Non-pigmented ciliary epithelial cell (primary cell): ENCODE measurements at regions not wholly inside any gene's neighbourhood (a gene's known extent, or its start where the extent isn't known, plus 50 kb on each side); places are given as distances from the start of the nearest gene placed in this dataset.

Experiments
- DNase-seq: peaks from one replicate; pipeline ENCODE4 v3.0.0-alpha.2; 2010; ENCODE audit warnings: low read depth

DNA sequence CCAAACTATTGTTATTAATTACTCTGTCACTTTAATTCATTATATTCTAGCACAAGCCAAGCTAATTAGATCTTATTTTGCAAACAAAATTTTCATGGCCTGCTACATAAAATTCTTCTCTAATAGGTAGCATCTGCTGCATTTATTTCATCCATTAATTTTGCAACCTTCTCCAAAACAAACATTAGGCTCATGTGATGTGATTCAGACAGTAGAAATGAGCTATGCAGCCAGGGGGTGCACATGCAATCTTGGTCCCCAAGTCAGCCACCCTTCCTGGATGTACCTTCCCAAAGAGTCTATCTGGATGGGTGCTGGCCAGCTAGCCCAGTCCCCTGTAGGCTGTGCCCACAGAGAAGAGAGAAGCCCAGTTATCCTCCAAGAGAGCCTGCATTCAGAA, 242.1 kb upstream of the OSR1 start:
- no peak for DNase-seq

DNA sequence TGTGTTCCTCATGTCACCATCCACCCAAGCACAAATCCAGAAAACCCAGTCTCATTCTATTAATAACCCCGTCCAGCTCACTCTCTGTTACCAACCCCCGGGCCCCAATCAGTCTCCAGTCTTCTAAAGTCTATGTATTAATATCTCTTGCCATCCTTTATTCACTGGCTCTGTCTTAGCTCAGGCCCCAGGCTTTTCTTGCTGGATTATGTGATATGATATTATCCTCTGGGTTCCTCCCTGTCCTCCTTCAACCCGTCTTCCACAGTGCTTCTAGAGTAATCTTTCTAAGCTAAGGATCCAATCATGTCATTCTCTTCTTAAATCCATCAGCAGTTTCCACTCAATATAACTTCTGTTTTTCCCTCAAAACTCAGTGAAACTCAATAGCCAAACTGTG, 240.5 kb upstream of the OSR1 start:
- no peak for DNase-seq

DNA sequence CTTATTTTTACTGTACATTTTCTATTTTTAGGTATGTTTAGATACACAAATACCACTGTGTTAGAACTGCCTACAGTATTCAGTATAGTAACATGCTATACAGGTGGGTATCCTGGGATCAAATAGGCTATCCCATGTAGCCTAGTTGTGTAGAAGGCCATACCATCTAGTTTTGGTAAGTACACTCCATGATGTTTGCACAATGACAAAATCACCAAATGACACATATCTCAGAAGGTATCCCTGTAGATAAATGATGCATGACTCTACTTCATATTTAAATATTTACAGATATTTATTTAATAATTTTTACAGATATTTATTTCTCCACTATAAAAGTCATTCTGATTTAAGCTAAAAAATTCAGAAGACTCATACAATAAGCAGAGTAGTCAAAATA, 233.8 kb upstream of the OSR1 start:
- DNase-seq, result no peak

DNA sequence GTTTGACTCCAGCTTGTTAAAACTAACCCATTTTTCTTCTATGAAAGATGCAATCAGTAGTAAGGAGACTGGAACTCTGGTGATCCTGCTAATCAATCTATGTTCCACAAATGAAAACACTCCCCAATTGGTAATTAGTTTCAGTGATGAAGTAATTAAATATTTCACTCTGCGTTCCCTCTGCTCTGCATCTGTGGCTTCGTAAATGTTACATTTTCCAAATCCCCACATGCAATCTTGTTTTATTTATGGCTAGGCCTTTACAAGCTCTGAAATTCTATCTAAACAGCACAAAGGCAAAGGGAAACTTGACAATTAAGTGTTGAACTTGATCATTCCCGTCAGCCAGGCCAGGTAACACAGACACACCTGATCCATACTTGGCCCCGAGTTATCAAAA, 231.4 kb upstream of the OSR1 start:
- DNase-seq, result no peak

DNA sequence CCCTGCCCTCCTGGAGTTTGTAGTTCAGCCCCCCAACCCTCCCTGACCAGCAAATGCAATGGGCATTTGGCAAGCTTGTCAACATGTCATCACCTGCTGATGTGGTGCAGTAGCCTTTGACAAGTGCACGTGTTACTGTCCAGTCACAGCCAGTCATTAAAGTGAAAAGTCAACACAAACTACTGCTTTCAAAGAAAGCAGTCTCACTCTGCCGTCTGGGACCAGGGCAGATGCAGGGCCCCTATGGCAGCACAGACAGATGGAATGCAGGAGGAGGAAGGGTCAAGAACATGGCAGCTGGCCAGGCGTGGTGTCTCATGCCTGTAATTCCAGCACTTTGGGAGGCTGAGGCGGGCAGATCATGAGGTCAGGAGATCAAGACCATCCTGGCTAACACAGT, 222.4 kb upstream of the OSR1 start:
- peak; percentile 14 for DNase-seq

DNA sequence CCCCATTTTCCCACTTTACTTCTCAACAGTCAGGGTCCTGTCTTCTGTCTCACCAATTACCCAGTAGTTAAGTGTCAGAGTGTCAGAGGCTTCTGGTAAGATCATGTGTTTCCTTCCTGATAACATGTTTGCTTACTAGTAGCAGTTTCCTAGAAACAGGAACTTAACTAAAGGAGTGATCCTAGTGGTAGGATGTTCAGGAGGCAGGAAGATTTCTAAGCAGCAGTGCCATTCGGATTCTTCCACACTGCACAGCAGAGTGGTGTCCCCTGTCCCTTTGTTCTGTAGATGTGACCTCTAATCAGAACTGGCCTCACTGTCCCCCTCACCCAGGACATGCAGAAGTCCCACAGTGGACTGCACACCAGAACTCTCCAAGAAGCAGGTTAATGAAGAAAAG, 221.8 kb upstream of the OSR1 start:
- no peak for DNase-seq

DNA sequence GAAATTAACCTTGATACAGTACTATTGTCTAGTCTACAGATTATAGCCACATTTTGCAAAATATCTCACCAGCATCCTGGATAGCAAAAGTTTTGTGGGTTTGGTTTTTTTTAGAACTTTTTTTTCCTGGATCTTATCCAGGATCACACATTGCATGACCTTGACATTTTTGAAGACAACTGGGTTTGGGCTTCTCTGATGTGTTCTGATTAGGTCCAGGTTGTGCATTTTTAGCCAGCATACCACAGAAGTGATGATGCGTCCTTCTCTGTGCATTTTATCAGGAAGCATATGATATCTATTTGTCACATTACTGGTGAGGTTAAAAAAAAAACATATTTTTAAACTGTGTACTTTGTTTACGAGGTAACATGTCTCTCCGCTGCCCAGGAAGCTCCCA, 221.0 kb upstream of the OSR1 start:
- DNase-seq, result no peak

DNA sequence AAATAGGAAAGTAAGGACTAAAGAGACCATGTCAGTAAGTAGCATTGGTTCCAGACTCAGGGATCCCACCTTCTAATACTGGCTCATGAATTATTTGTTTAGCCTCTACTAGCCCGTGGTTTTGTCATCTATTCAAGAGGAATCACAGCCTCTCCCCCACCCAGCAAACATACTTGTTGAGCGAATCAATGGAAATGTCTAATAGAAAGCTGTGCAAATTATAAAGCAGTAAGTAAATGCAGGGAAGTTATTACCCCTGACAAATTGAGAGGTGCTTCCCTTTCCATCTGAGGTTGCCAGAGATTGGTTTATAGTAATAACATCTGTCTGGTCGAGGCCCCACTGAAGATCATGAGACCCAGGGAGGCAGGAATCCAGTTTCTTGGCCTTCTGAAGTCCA, 219.3 kb upstream of the OSR1 start:
- no peak for DNase-seq

DNA sequence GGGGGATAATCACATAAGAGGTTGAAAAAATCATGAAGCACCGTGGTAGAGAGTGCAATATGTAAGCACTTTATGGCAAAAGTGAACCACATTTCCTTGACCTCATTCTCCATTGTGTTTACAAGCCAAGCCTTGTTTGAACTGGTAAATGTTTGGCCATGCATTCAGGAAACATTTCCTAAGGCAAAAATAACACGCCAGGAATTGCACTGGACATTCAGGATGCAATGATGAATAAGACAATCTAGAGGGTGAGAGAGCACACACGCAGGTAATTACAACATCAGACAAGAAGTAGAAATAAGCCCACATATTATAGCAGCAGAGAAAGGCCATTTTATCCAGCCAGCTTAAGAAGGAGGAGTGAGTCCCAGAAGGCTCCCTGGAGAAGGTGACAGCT, 218.0 kb upstream of the OSR1 start:
- no peak for DNase-seq

DNA sequence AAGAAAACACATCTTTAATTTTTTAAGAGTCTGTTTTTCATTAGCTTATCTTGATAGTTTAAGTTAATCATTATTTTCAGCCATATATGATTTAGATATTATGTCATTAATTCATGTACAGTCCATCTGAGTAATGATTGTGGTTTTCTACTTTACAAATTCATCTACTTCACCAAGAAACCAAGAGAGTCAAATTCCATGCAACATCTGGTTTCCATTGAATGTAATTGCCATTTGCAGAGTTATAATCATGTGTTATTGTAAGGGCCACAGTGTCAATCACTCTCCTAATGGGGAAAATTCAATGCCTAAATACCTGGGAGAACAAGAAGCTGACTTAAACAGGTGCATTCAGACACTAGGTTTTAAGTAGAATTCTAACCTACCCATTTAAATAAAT, 217.2 kb upstream of the OSR1 start:
- no peak for DNase-seq

DNA sequence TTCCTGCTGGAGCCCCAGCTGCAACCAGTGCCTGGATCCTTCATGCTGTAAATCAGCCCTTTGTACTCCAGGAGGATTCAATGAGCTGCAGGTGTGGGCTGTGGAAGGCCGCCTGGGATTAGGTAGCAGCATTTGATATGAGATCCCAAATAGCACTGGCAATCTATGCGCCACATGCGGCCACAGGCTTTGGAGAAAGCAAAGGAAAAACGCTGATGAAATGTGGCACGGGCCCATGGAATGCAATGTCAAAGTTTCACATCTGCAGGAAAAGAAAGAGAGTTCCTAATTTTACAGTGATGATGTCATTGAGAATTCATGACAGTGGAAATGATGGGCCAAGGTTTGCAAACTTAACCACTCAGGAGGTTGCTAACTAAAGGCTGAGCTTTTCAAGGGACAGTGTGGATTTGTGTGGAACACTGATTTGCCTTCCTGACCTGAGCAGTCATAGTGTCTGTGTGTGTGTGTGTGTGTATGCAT, 216.4 kb upstream of the OSR1 start:
- DNase-seq, result peak; percentile 43

DNA sequence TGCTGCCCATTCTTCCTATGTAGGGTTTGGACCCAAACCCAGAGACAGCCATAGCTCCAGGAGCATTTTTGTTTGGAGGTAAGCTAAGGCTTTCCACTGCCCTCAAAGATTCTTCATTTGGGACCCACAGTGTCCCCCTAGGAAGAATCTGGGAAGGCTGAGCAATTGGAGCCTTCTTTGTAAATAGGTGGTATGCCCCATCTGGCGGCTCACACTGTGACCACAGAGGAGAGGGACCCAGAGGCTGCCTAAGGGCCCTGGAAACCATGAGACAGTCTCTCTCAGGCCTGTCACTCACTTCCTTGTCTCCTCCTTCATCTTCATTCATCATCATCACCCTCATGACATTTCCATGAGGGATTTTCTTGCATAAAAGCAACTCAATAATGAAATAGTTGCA, 215.4 kb upstream of the OSR1 start:
- no peak for DNase-seq

DNA sequence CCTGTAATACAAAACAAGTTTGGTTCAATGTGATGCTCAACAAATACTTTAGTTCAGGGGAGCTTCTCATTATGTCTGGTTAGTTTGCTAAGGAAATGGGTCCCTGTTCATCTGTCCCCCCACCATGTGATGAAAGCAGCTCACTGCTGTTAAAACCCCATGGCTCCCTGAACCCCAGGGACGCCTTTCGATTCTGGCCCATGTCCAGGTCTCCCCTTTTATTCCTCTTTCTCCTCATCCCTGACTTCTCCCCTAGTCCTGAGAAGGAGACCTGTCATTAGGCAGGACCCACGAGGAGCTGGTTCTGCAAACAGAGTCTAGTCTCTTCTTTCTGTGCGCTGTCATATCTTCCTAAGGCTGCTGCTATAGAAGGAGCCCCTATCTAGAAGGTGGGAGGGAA, 213.3 kb upstream of the OSR1 start:
- DNase-seq, result no peak

DNA sequence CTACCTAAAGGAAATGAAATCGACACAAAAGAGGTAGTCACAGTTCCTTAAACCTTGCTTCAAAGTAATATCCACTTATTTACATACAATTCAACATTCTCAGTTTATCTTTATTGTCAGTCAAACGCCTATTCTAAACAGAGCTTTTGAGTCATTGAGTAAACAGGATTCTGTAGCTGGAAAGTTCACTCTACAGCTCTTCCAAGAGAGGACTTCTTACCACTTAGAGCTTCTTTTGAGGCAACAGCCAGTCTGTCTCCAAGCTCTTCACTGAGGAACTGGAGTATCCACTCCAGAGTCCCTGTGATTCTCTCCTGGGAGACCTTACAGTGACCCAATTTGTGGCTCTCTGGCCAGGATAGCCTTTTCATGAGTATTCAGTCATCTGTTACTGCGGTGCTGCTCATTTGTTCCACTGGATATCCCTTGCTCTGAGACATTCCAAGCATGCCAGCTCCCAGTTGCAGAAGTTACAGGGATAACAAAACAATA, 210.9 kb upstream of the OSR1 start:
- no peak for DNase-seq

DNA sequence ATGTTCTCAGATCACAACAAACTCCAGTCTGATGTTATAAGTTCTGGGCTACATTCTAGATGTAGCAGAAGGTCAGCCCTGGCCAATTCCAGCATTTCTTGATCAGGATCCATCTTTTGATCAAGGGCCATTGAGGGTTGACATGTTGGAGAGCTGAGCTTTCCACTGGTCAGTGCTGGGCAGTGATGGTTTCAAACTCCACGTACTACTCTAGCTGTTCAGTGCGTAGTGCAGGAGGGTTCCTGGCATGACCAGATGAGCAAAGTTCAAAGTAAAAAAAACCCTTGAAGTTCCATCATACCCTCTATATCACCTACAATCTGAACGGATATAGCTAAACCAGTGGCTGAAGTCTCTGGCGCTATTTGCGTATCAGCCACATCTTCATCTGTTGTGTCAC, 210.4 kb upstream of the OSR1 start:
- DNase-seq, result no peak

DNA sequence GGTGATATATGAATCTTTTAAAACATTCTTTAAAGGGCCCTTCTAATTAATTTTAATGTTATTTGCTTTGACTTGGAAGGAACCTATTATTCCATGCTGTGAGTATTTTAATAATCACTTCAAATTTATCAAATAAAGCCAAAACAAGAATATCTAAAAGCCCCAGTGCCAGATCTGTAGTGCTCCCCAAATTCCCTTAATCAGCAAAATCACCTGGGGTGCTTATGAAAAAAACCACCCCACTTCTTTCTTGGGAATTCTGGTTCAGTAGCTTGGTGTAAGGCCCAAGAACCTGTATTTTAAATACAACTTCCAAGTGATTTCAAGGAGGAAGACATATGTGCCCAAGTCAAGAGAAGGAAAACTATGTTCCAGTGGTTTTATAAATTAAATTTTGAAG, 202.4 kb upstream of the OSR1 start:
- no peak for DNase-seq

DNA sequence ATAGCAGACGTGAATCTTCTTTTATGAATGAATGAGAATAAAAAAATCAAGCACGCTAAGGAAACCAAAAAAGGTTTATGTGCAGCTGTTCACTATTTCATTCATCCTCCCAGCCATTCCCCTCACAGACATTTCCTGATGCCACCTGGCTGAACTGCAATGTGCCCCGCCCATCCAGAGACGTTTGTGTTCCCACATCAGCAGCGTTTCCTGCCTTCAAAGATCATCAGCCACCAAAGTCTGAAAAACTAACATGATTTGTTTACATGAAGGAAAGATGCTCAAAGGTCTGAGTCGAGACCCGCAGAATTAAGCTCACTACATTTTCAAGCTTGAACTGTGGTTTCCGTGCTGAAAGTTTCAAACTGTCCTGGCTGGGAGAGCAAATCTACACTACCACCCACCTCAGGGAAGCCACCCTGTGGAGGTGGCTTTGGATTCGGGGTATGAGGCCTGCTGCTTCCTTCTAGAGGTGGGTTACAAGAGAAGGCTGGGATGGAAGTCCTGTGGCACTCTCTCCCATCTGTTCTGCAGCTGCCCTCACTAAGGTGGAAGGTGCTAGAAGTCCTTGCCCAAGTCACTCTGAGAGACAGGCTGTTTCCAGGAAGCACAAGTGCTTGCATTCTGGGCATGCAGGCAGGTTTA, 201.3 kb upstream of the OSR1 start:
- DNase-seq, result no peak

DNA sequence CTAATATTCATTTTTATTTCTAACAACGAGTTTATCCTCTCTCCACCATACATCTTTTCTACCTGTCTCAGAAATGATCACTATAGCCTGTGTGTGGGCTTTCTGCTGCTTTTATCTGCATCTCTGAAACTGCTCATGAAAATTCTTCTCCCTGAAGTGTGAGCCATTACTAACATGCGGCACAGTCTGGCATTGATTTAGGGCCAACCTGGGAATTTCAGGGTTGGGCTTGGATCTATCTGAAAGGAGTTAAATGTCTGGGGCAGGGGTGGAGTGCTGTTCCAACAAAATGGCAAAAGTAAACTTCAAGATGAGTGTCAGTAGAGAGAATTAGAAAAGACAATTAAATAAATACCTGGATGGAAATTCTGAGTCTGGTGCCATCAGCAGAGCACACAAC, 198.2 kb upstream of the OSR1 start:
- DNase-seq, result no peak

DNA sequence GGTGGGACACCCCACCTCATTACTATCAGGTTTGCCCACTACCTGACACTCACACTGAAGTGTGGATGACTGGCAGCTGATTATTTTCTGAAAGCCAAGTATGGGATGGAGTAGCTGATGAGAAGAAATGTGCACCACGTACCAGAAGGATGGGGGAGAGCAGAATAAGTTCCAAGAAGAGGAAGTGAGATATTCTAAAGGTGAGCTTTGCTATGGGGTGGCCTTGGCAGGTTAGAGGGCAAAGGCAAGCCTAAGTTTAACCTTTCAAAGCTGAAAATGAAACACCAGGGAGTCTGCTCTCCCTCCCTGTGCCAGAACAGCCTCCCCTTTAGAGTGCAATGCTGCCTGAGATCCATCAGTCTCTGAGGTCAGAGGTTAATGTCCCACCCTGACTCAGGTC, 196.1 kb upstream of the OSR1 start:
- no peak for DNase-seq

DNA sequence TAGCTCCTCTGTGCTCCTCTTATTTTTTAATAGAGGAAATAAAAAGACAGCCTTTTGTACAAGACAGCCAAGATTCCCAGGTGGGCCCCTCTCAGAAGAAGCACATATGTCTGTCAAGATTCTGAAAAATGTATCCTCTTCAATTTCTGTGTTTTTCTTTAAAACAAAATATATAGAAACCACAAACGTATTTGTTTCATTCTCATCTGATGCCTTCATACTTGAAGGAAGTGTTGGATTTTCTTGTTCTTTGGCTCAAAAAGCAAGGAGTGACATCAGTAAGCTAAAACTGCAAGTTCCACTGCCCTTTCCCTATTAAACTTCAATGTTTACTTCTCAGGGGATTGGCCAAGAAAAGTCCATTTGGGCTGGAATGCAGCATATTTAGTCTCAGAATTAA, 193.8 kb upstream of the OSR1 start:
- DNase-seq, result no peak

DNA sequence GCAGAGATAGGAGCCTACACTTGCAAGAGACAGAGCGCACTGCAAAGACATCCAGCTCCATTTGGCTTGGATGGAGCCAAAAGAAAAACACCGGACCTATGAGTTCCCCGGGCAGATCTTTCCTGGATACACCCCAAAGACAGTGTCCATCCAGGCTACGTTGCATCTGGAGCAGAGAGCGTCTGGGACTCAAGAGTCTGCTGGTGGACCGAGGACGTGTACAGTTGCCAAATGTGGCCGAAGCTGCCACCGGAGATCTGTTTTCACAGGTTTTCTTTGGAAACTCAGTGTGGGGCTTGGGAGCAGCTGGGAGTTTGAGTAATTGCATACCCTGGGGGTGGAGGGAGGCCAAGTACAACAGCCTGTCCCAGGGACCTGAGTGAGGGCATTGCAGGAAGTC, 192.3 kb upstream of the OSR1 start:
- no peak for DNase-seq

DNA sequence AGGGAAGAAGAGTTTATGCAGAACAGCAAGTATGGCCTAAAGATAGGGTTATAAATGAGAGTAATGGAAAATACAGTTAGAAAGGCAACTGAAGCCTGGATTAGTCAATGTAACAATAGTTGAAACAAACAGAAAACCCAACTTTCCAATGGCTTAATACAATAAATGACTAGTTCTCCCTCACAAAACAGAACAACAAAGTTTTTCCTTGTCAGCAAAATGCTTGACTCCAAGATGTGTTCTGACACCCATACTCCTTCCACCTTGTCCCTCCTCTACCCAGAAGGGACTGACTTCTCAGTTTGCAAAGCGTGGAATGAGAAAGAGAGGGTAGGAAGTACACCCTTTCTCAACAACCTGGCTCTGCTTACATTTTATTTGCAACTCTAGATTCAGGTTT, 191.4 kb upstream of the OSR1 start:
- DNase-seq, result no peak

DNA sequence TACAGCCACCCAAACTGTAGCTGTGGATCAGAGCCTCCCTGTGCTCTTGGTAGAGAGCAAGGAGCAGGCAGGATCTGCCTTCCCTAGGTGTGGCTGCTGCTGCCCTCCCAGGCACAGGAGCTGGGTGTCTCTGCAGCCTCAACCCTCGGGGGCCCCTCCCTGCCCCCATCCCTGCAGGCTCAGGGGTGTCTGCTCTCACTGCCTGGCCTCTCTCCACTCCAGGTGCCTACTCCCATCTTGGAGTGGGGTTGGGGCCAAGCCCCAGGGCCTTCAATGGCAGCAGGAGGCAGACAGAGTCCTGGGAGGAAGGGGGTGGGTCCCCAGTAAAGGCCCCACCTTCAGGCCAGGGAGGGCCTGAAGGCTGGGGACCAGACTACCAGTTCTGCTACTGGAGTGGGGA, 189.7 kb upstream of the OSR1 start:
- DNase-seq, result no peak

DNA sequence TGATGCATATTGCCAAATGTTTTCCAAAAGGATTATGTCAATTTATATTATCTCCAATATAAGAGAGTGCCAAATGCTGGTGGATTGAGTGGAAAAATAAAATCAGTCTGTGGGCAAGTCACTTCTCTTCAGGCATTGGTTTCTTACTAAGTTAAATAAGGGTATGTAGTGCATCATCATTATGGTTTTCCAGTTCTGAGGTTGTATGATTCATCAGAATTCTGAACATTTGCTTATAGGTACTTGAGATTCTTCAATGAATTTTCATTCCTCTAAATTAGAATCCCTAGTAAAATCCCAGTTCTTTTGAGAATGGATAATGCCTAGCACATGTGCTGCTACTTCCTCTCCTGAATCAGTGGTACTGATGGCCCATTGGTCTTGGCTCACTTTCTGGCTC, 188.9 kb upstream of the OSR1 start:
- DNase-seq, result no peak

DNA sequence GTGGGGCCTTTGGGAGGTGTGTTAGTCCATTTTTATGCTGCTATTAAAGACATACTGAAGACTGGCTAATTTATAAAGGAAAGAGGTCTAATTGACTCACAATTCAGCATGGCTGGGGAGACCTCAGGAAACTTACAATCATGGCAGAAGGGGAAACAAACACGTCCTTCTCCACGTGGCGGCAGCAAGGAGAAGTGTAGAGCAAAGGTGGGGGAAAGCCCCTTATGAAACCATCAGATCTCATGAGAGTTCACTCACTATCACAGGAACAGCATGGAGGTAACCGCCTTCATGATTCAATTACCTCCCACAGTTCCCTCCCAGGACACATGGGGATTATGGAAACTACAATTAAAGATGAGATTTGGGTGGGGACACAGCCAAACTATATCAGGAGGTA, 187.1 kb upstream of the OSR1 start:
- DNase-seq, result no peak
